Esophagus squamous epithelium (tissue), 5 donors: ENCODE measurements at regions not wholly inside any gene's neighbourhood (a gene's known extent, or its start where the extent isn't known, plus 50 kb on each side); places are given as distances from the start of the nearest gene placed in this dataset.
A peak's percentile ranks its signal among the peaks of the same experiment; 100 is the strongest.

Experiments
- DNase-seq: peaks from one replicate; lab custom pipeline; 2025; lab: John Stamatoyannopoulos, UW
- H3K27ac ChIP-seq, 4 donors: fragments of 200-600 bp; sonication (generic); one replicate each; pipeline ENCODE4 v1.5.1; 2016 to 2019; ENCODE audit warnings: mild to moderate bottlenecking in 1 of 4
- H3K27me3 ChIP-seq, 4 donors: fragments of 200-600 bp; sonication (generic); 1 replicate in 3 of 4; 2 replicates in 1 of 4; pipeline versions ENCODE4 v1.5.1 to v1.6.0; 2017 to 2021; ENCODE audit warnings: antibody characterized with exemption in 1 of 4
- H3K36me3 ChIP-seq, 3 donors: fragments of 200-600 bp; sonication (generic); one replicate each; pipeline ENCODE4 v1.5.1; 2016 to 2019
- H3K4me1 ChIP-seq, 3 donors: fragments of 200-600 bp; sonication (generic); one replicate each; pipeline ENCODE4 v1.5.1; 2017 to 2019
- H3K4me3 ChIP-seq, 4 donors: fragments of 200-600 bp; sonication (generic); 1 replicate in 3 of 4; 2 replicates in 1 of 4; pipeline ENCODE4 v1.5.1; 2016 to 2019; ENCODE audit warnings: mild to moderate bottlenecking in 2 of 4, moderate library complexity in 1 of 4
- H3K9me3 ChIP-seq, 3 donors: fragments of 200-600 bp; sonication (generic); one replicate each; pipeline ENCODE4 v1.5.1; 2016 to 2019
- CTCF ChIP-seq, 6 experiments: fragments of 450-650 bp in 4 of 6; fragments of 200-600 bp in 2 of 6; sonication (generic) in 2 of 6; IDR thresholded peaks; one replicate each; pipeline ENCODE4 v1.5.1; 2016 to 2019; ENCODE audit warnings: antibody characterized with exemption in 6 of 6, mild to moderate bottlenecking in 4 of 6, moderate library complexity in 4 of 6
- POLR2A ChIP-seq, 4 donors: fragments of 450-650 bp; IDR thresholded peaks; one replicate each; pipeline ENCODE4 v1.6.1; 2017; ENCODE audit warnings: antibody characterized with exemption in 4 of 4, mild to moderate bottlenecking in 4 of 4, moderate library complexity in 3 of 4
- whole genome bisulfite sequencing, 2 donors: methylation state at CpG; one replicate each; pipeline ENCODE4 v1.1.5; 2018; 5-methylcytosine and 5-hydroxymethylcytosine counted together
- intact Hi-C: fragments of 100-400 bp; cut with DNase I; formaldehyde crosslinking; loops from one replicate; pipeline ENCODE4 v1.15.0; 2022
- donor health status: DM: yes; HTN: yes; CAD: no.

- no peak for TF ChIP-seq CTCF (IDR thresholded peaks at IDR 0.05)
- no peak for TF ChIP-seq POLR2A (IDR thresholded peaks at IDR 0.05)
- Histone ChIP-seq H3K36me3 (no peaks in the 10 kb centered on the region), H3K9me3 (no peaks in the 10 kb centered on the region), H3K4me3 (no peak overlapping the region), H3K27ac (no peak overlapping the region), H3K27me3 (peaks cover 0 to 7% (median 0%) of the 10 kb centered on the region in 4 donors), H3K4me1 (peaks cover 0 to 23% (median 0%) of the 10 kb centered on the region in 3 donors)
- 63 to 78% methylated on average over 3 to 7 of the region's 9 CpGs for WGBS, 2 donors
- no peak for DNase-seq
- intact Hi-C loops = no loop called here
These were observed 72.3 kb upstream of the TOX2 start for GRCh38 chr20:43842126-43843020.

GRCh38 chr20:43840382-43841070 lies 74.1 kb upstream of the TOX2 start:
- DNase-seq = no peak
- H3K9me3 ChIP-seq = no peaks in the 10 kb centered on the region
- intact Hi-C loops = no loop called here
- no peak overlapping the region for H3K27ac ChIP-seq
- H3K4me1 ChIP-seq = peaks cover 0 to 15% (median 0%) of the 10 kb centered on the region in 3 donors
- WGBS, 2 donors = 66 to 73% methylated on average over 11 of the region's 11 CpGs
- no peak for TF ChIP-seq POLR2A (IDR thresholded peaks at IDR 0.05)
- TF ChIP-seq CTCF (IDR thresholded peaks at IDR 0.05) = peak in 2 of 6 experiments; percentile 8 to 27
- H3K36me3 ChIP-seq = no peaks in the 10 kb centered on the region
- H3K4me3 ChIP-seq = no peak overlapping the region
- peaks cover 0 to 7% (median 0%) of the 10 kb centered on the region in 4 donors for H3K27me3 ChIP-seq

- Histone ChIP-seq H3K4me1 (peaks cover 0 to 7% (median 0%) of the 10 kb centered on the region in 3 donors), H3K9me3 (no peaks in the 10 kb centered on the region), H3K4me3 (no peak overlapping the region), H3K27me3 (peaks cover 0 to 7% (median 0%) of the 10 kb centered on the region in 4 donors), H3K27ac (no peak overlapping the region), H3K36me3 (no peaks in the 10 kb centered on the region)
- DNase-seq = no peak
- TF ChIP-seq POLR2A (IDR thresholded peaks at IDR 0.05) (no peak), CTCF (IDR thresholded peaks at IDR 0.05) (no peak)
- 64 to 70% methylated on average over 4 of the region's 4 CpGs for WGBS, 2 donors
- intact Hi-C loops = no loop called here
These were observed 74.9 kb upstream of the TOX2 start for GRCh38 chr20:43839793-43840199.

- TF ChIP-seq CTCF (IDR thresholded peaks at IDR 0.05) (no peak), POLR2A (IDR thresholded peaks at IDR 0.05) (no peak)
- no peaks in the 10 kb centered on the region for H3K4me1 ChIP-seq
- H3K27ac ChIP-seq = no peak overlapping the region
- no peaks in the 10 kb centered on the region for H3K9me3 ChIP-seq
- WGBS, 2 donors = 48 to 60% methylated on average over 3 to 5 of the region's 5 CpGs
- intact Hi-C loops = no loop called here
- H3K4me3 ChIP-seq = no peak overlapping the region
- DNase-seq = no peak
- H3K27me3 ChIP-seq = peaks cover 0 to 7% (median 0%) of the 10 kb centered on the region in 4 donors
- H3K36me3 ChIP-seq = no peaks in the 10 kb centered on the region
These were observed 76.0 kb upstream of the TOX2 start for GRCh38 chr20:43838703-43839060.
